HG03354 (cell line): ENCODE measurements at regions not wholly inside any gene's neighbourhood (a gene's known extent, or its start where the extent isn't known, plus 50 kb on each side); places are given as distances from the start of the nearest gene placed in this dataset.

Source experiments
- ATAC-seq: cut with Tn5 transposase; IDR thresholded peaks from one replicate; pipeline ENCODE4 v1.9.1; 2021; ENCODE audit warnings: mild to moderate bottlenecking; ENCODE audit not compliant: unreplicated experiment, poor library complexity, severe bottlenecking

GRCh38 chr3:154780263-154780662 is 299.9 kb upstream of the MME start:
- ATAC-seq: no peak

GRCh38 chr3:154779571-154779970 is 300.5 kb upstream of the MME start:
- no peak for ATAC-seq

- ATAC-seq: no peak
Measured at GRCh38 chr3:154778057-154778456, 302.1 kb upstream of the MME start.

GRCh38 chr3:154776549-154777225 is 303.4 kb upstream of the MME start:
- ATAC-seq: no peak

GRCh38 chr3:154775821-154776548 is 304.1 kb upstream of the MME start:
- ATAC-seq: no peak

GRCh38 chr3:154766765-154767503 is 313.2 kb upstream of the MME start:
- ATAC-seq: no peak

- ATAC-seq: no peak
Measured at GRCh38 chr3:154764856-154765640, 315.1 kb upstream of the MME start.

- ATAC-seq: no peak
Measured at GRCh38 chr3:154762486-154762885, 317.6 kb upstream of the MME start.

GRCh38 chr3:154759966-154760365 is 320.2 kb upstream of the MME start:
- ATAC-seq: no peak

- ATAC-seq: no peak
Measured at GRCh38 chr3:154758109-154758868, 321.8 kb upstream of the MME start.

GRCh38 chr3:154753101-154753500 is 323.1 kb upstream of the GPR149 start:
- no peak for ATAC-seq

- ATAC-seq: no peak
Measured at GRCh38 chr3:154749514-154749913, 319.5 kb upstream of the GPR149 start.

GRCh38 chr3:154745929-154746328 is 315.9 kb upstream of the GPR149 start:
- no peak for ATAC-seq

- ATAC-seq: no peak
Measured at GRCh38 chr3:154745122-154745521, 315.1 kb upstream of the GPR149 start.

- no peak for ATAC-seq
Measured at GRCh38 chr3:154743418-154743817, 313.4 kb upstream of the GPR149 start.

GRCh38 chr3:154734468-154734867 is 304.5 kb upstream of the GPR149 start:
- no peak for ATAC-seq

- ATAC-seq: no peak
Measured at GRCh38 chr3:154730186-154730585, 300.2 kb upstream of the GPR149 start.

GRCh38 chr3:154729741-154730140 is 299.8 kb upstream of the GPR149 start:
- ATAC-seq: no peak

GRCh38 chr3:154728285-154728684 is 298.3 kb upstream of the GPR149 start:
- ATAC-seq: no peak
